MM.1S (cell line): ENCODE measurements at regions not wholly inside any gene's neighbourhood (a gene's known extent, or its start where the extent isn't known, plus 50 kb on each side); places are given as distances from the start of the nearest gene placed in this dataset.

ENCODE experiments used
- DNase-seq: peaks from one replicate; pipeline ENCODE4 v3.0.0-alpha.2; 2015
- H2AFZ ChIP-seq: fragments of 300-600 bp; sonication (generic); 2 replicates; pipeline ENCODE4 v1.6.0; 2016; ENCODE audit warnings: antibody characterized with exemption, low read length
- H3F3A ChIP-seq: fragments of 300-600 bp; sonication (generic); 2 replicates; pipeline ENCODE4 v1.6.1; 2016; ENCODE audit warnings: mild to moderate bottlenecking, antibody characterized with exemption, low read length, moderate library complexity, mixed read lengths; ENCODE audit not compliant: insufficient read depth
- H3K27ac ChIP-seq: fragments of 300-600 bp; sonication (generic); 2 replicates; pipeline ENCODE4 v1.5.1; 2016; ENCODE audit warnings: mild to moderate bottlenecking, low read length
- H3K27me3 ChIP-seq: fragments of 300-600 bp; sonication (generic); replicated peaks from 2 replicates; pipeline ENCODE4 v1.6.0; 2016; ENCODE audit warnings: low read length; ENCODE audit not compliant: insufficient read depth
- H3K36me3 ChIP-seq: fragments of 300-600 bp; sonication (generic); replicated peaks from 2 replicates; pipeline ENCODE4 v1.6.1; 2016; ENCODE audit warnings: mild to moderate bottlenecking, low read length, mixed read lengths; ENCODE audit not compliant: insufficient read depth
- H3K4me1 ChIP-seq: fragments of 300-600 bp; sonication (generic); 2 replicates; pipeline ENCODE4 v1.6.1; 2016; ENCODE audit warnings: low read length, mixed read lengths
- H3K4me2 ChIP-seq: fragments of 300-600 bp; sonication (generic); 2 replicates; pipeline ENCODE4 v1.6.0; 2016; ENCODE audit warnings: low read depth, low read length
- H3K4me3 ChIP-seq: fragments of 300-600 bp; sonication (generic); 2 replicates; pipeline ENCODE4 v1.5.1; 2016; ENCODE audit warnings: low read length, mixed read lengths
- H3K79me2 ChIP-seq: fragments of 300-600 bp; sonication (generic); 2 replicates; pipeline ENCODE4 v1.6.1; 2016; ENCODE audit warnings: mixed run types, low read length, mixed read lengths
- H3K9ac ChIP-seq: fragments of 300-600 bp; sonication (generic); 2 replicates; pipeline ENCODE4 v1.6.1; 2016; ENCODE audit warnings: low read length, mixed read lengths
- H3K9me2 ChIP-seq: fragments of 300-600 bp; sonication (generic); replicated peaks from 2 replicates; pipeline ENCODE4 v1.6.1; 2016; ENCODE audit warnings: mild to moderate bottlenecking, low read length, mixed read lengths; ENCODE audit not compliant: insufficient read depth
- H3K9me3 ChIP-seq: fragments of 300-600 bp; sonication (generic); replicated peaks from 2 replicates; pipeline ENCODE4 v1.6.1; 2016; ENCODE audit warnings: mild to moderate bottlenecking, low read length, mixed read lengths; ENCODE audit not compliant: insufficient read depth
- H4K20me1 ChIP-seq: fragments of 300-600 bp; sonication (generic); 2 replicates; pipeline ENCODE4 v1.6.1; 2016; ENCODE audit warnings: mild to moderate bottlenecking, low read length, moderate library complexity, mixed read lengths; ENCODE audit not compliant: insufficient read depth
- EZH2 ChIP-seq: fragments of 300-600 bp; sonication (generic); optimal IDR thresholded peaks from 2 replicates; pipeline ENCODE3; 2017; ENCODE audit warnings: low read depth, mild to moderate bottlenecking, antibody characterized with exemption, low read length, mixed read lengths
- EZH2phosphoT487 ChIP-seq: fragments of 300-600 bp; sonication (generic); IDR thresholded peaks from 2 replicates; pipeline ENCODE4 v1.6.1; 2018; ENCODE audit warnings: antibody characterized with exemption, low read length
- TF ChIP-seq, protein P1 (sequence below): fragments of 300-600 bp; sonication (generic); IDR thresholded peaks from 2 replicates; pipeline ENCODE4 v1.5.1; 2016; ENCODE audit warnings: antibody characterized with exemption, low read length, mixed read lengths

DNA sequence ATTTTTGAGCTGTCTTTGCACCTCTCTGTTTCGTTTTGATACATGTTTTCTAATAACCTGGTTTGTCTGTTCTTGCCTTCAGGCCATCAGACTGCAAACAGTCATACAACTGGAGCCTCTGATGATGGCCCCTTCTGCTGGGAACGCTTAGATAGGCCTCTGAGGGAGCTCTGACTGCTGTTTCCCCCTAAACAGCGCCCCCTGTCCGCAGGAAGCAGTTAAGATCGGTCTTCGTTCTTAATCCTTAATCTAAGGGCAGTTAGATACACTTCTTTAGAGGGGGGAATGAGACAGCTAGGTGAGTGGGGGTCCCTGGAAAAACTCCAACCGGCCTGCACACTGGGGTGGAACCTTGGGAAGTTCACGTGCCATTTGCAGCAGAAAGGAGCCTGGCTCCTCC is 1338.8 kb upstream of the SEL1L start:
- Histone ChIP-seq H3K4me3 (no peak overlapping the region), H4K20me1 (no peaks in the 10 kb centered on the region), H3K4me2 (no peak overlapping the region), H3K27ac (no peak overlapping the region), H3K79me2 (no peaks in the 10 kb centered on the region), H3K4me1 (no peaks in the 10 kb centered on the region), H3F3A (no peaks in the 10 kb centered on the region), H3K9me3 (no peaks in the 10 kb centered on the region), H3K27me3 (no peaks in the 10 kb centered on the region), H3K9me2 (no peaks in the 10 kb centered on the region), H2AFZ (no peak overlapping the region), H3K9ac (no peak overlapping the region), H3K36me3 (no peaks in the 10 kb centered on the region)
- TF ChIP-seq, protein P1, sequence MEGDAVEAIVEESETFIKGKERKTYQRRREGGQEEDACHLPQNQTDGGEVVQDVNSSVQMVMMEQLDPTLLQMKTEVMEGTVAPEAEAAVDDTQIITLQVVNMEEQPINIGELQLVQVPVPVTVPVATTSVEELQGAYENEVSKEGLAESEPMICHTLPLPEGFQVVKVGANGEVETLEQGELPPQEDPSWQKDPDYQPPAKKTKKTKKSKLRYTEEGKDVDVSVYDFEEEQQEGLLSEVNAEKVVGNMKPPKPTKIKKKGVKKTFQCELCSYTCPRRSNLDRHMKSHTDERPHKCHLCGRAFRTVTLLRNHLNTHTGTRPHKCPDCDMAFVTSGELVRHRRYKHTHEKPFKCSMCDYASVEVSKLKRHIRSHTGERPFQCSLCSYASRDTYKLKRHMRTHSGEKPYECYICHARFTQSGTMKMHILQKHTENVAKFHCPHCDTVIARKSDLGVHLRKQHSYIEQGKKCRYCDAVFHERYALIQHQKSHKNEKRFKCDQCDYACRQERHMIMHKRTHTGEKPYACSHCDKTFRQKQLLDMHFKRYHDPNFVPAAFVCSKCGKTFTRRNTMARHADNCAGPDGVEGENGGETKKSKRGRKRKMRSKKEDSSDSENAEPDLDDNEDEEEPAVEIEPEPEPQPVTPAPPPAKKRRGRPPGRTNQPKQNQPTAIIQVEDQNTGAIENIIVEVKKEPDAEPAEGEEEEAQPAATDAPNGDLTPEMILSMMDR, result peak; percentile 27
- no peak for TF ChIP-seq EZH2
- no peak for TF ChIP-seq EZH2phosphoT487
- no peak for DNase-seq

DNA sequence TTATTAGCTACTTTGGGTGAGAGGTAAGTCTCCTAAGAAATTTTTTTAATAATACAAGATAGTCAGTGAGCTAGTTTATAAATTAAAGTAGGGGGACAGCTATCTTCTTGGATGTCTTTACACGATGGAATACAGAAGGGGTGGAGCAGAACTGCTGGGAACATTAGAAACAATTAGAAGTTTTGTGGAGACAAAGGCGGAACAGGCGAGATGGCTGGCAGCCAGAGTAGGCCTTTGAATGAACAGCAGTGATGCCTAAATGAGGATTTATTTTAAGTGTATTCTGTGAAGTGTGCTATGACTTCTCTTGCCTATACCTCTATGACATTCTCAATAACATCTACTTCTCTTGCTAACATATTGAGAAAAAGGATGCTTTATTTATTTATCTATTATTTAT is 1345.3 kb upstream of the SEL1L start:
- no peaks in the 10 kb centered on the region for H3K27me3 ChIP-seq
- H3K9me2 ChIP-seq, result no peaks in the 10 kb centered on the region
- H3K36me3 ChIP-seq, result no peaks in the 10 kb centered on the region
- H3K9me3 ChIP-seq, result no peaks in the 10 kb centered on the region
- no peak overlapping the region for H3K4me3 ChIP-seq
- no peaks in the 10 kb centered on the region for H3K4me1 ChIP-seq
- TF ChIP-seq, protein P1, result no peak
- no peak overlapping the region for H2AFZ ChIP-seq
- H3K27ac ChIP-seq, result no peak overlapping the region
- no peak overlapping the region for H3K4me2 ChIP-seq
- H3K9ac ChIP-seq, result no peak overlapping the region
- DNase-seq, result no peak
- no peaks in the 10 kb centered on the region for H3K79me2 ChIP-seq
- H4K20me1 ChIP-seq, result no peaks in the 10 kb centered on the region
- no peaks in the 10 kb centered on the region for H3F3A ChIP-seq

DNA sequence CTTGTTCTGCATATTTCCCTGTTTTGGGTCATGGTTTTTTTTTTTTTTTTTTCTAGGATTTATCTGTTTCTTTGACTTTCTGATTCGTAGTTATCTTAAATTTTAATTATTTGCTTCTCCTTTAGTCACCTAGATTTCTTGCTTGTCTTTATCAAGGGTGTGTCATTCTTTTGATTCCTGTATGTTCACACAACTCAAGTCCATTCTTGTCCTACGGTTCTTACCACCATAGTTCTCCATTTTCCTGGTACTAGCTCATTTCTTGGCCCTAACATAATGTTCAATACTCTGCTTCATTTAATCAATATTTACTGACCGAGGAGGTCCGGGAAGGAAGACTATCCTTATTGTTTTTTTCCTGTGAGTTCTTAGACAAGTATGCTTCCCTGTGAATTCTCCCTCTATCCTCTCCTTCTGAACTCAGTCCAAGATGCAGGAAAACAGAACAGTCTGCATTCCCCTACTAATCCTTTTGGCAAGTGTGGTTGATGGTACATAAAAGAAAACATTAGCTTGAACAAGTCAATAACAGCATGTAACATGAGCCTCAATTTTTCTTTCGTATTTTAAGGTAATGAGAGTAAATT is 1346.4 kb upstream of the SEL1L start:
- Histone ChIP-seq H3K4me1 (no peaks in the 10 kb centered on the region), H3K4me3 (no peak overlapping the region), H2AFZ (no peak overlapping the region), H3K27ac (no peak overlapping the region), H3K27me3 (no peaks in the 10 kb centered on the region), H3K36me3 (no peaks in the 10 kb centered on the region), H3K9ac (no peak overlapping the region), H3K9me3 (no peaks in the 10 kb centered on the region), H3F3A (no peaks in the 10 kb centered on the region), H3K4me2 (no peak overlapping the region), H3K9me2 (no peaks in the 10 kb centered on the region), H4K20me1 (no peaks in the 10 kb centered on the region), H3K79me2 (no peaks in the 10 kb centered on the region)
- DNase-seq, result no peak
- TF ChIP-seq, protein P1, result no peak
